ENCODE measurements at regions not wholly inside any gene's neighbourhood (a gene's known extent, or its start where the extent isn't known, plus 50 kb on each side); places are given as distances from the start of the nearest gene placed in this dataset.
"Not testable (repeated sequence)": the region's sequence is repeated elsewhere in the genome, so short reads cannot be mapped to it uniquely, and the experiment has no call there.

DNA sequence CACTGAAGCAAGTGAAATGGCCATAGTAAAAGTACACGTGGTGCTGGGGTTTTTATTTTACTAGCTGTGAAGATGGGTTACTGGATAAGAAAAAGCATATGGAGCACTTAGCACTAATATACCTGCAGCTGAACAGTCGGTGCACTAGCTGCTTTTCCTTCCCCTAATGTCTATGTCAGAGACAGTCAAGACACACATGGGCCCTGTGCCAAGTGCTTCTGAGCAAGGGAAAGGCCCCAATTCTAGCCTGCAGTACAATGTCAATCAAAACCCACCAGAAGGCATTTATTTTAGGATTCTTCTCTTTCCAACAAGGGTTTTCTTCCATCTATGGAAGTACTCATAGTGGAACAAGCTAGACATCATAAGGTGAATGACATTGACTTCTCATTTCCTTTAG, 716.7 kb downstream of the CCSER2 start:
- DNase-seq = no peak

DNA sequence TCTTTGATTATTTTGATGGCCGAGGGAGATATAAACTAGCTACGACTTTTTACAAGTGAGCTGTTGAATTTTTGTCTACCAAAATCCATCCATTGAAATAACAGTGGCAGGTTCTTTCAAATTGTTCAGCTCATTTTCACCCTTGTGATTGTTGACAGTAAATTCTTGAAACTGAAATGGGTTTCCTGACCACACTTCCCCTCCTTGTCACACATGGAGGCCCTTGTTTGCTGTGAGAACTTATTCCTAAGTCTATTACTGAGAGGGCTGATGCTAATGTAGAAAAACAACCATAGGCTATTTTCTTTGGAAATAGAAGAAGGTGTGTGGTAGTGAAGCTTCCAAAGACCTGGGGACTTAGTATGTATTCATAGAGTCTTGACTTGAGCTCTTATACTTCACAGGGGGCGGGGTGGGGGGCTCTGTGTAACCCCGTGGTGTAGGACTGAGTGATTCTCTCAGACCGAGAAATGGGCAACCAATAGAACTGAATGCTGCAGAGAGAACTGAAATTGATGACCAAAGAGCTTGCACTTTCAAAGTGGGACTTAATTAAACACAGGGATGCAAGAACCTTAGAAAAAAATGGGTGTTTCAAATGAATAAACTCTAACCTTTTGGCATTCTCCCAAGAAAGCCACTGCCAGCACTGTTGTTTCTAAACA, 718.9 kb downstream of the CCSER2 start:
- DNase-seq = no peak

DNA sequence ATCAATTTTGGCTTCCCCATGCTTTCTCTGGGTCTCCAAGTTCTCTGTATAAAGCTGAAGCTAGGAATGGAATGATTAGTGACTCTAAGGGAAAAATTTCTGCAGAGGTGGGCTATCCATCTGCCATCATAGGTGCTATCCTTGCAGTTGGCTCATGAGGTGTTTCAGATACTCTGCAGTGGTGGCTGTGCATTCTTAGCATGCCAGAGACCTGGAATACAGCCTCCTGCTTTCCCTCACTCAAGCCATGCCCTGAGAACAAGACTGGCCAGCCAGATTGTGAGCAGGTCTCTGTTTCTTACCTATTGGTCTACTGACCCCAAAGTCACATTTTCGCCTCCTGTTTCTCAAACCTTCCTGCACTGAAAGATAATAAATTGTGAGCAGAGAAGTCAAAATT, 719.6 kb downstream of the CCSER2 start:
- no peak for DNase-seq

DNA sequence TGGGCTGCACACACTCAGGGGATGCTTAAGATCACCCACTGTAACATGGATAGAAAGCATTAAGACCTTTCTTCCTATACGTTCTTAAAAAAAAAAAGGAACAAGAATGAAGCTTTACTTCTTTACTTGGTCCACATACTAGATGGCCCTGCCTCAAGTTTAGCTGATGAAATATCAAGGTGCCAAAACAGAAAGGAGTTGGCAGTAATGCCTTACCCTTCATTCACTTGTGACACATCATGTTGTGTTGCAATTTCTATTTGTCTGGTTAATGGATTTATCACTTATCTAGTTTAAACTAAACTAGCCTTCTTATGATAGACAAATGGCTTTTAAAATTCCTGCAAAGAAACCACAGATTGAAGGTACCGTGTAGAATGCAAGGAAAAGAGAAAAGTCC, 720.3 kb downstream of the CCSER2 start:
- DNase-seq = no peak

GRCh38 chr10:85060944-85061343, 732.6 kb downstream of the CCSER2 start:
- DNase-seq = no peak

GRCh38 chr10:85061401-85061800, 733.0 kb downstream of the CCSER2 start:
- no peak for DNase-seq

- DNase-seq = no peak
Observed at GRCh38 chr10:85067955-85068354, 739.6 kb downstream of the CCSER2 start.

DNA sequence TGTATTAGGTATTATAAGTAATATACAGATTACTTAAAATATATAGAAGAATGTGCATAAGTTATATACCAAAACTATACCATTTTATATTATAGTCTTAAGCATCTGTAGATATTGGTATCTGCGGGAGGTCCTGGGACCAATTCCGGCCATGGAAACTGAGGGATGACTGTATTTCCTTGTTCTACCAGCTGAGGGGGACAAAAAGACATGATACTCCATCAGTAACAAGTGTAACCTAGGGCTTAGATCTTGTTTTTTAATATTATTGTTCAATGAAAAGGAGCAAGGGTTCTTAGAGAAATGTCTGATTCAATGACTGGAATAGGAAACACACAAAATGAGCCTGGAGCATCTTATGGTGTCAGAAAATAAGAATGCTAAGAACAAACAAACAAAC, 752.5 kb downstream of the CCSER2 start:
- no peak for DNase-seq

DNA sequence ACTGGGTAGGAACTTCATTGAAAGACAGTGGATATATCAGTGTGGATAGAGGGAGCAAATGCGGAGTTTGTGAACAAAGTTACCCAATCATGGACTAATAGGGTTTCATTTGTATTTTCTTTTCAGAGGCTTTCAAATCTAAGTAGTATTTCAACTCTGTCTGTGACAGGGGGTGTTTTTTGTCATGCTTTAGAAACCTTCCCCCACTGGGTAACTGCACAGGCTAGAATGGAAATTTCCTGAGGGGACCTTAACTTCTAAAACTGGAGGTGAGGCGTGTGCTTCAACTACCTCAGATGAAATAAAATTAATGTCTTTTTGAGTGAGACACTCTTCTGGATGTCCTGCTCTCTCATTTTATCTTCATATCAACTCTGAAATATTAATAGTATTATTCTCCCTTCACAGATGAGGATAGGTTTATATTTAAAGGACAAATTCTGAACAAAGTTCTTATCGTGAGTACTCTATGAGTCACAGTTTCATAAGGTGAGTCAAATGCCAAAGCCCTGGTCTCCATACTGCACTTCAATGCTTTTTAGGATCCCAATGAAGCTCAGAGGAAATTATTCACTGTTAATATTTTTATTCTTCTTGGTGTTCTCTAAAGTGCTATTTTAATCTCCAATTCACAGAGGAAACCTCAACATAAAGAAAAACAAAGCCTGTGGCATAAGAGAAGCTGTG, 770.6 kb downstream of the CCSER2 start:
- DNase-seq = no peak

DNA sequence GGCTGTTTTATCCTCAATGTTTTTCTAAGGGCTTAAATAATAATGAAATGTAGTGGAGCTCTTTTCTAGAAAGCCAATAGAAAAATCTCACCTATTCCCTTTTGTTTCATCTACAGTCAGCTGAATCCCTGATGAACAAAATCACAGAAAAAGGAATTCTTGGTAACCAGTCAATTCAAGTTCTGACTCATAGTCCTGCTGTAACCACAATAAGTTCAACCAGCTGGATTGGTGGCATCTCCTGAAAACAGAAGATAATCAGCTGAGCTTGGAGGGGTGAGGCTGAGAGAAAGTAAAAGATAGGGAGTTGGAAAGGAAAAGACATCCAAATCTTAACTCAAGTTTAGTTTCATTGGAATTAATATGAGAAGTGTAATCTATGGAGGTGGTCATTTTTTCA, 772.1 kb downstream of the CCSER2 start:
- DNase-seq = no peak

DNA sequence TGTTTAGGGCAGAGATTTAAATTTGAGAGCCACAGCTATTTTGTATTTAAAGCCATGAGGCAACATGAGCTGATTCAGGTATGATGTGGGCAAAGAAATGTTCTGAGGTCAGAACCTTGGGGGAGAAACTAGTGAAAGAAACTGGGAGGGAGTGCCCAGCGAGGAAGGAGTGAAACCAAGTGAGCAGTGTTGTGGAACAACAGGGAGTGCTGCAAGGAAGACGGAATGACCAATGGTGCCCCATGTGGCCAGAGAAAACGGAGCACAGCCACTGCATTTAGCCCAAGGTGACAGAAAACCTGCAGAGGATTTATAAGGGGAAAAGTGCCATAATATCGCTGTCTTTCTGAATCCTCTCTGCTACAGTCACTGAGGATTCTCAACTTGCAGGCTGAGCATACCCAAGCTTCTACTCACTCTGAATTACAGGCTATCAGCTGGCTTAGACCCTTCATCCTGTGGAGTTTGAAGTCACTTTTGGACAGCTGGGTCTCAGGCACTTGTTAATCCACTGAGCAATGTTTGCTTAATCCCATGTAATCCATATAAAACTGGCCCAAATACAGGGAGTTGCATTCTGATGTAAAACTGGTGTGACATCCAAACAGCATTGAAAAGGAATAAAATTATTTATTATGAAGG, 777.3 kb downstream of the CCSER2 start:
- no peak for DNase-seq

GRCh38 chr10:85111271-85111670, 782.9 kb downstream of the CCSER2 start:
- DNase-seq = no peak

DNA sequence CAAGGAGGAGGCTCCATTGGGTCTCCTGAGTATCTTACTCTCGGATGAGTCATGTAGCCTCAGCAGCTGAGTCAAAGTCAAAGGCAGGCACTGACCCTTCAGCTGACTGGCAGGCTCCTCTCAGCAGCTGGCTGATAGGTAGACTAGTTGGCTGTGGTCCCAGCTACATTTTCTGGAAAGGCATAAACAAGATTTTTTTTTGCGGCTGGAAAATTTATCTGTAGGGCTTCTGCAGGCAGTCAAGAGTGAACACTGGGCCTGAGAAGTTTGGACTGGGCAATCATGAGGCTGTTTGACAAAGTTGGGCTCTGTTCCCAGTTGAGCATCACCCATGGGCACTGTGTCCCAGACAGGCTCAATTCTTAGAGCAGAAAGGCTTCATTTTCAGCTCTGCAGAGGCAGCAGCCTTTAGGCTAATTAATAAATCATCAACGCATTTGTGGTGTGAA, 796.2 kb downstream of the CCSER2 start:
- DNase-seq = no peak

GRCh38 chr10:85137253-85137652, 808.9 kb downstream of the CCSER2 start:
- DNase-seq = no peak

DNA sequence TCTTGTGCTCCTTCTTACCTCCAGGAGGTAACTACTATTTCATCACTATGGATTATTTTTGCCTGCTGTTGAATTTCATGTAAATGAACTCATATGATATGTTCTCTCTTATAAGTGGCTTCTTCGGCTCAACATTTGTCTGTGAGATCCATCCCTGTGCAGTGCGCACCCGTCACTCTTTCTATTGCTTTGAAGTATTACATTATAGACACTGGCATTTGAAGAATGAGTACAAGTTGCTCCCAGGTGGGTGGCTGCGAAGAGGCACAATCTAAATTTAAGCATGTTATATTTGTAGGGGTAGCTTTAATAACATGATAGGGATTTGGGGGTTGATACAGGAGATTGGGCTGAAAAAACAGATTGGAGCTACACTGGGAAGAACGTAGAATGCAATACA, 809.7 kb downstream of the CCSER2 start:
- DNase-seq = no peak

DNA sequence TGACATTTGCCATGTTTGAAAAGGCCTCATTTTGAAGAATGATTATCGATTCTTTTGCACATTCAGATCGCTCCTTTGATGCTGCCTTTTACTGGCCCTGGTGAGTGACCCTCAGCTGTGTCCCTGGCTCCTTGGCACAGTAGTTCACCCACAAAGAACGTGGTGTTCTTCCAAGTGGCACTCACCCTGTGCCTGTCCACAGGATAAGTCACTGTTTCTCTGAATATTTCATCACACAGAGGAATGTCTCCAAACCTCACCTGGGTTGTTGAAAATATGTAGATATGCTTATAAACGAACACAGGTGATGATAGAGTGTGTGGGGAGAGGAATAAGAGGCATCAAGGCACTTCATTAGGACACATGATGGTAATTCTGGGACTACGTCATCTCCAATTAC, 810.7 kb downstream of the CCSER2 start:
- DNase-seq = no peak

DNA sequence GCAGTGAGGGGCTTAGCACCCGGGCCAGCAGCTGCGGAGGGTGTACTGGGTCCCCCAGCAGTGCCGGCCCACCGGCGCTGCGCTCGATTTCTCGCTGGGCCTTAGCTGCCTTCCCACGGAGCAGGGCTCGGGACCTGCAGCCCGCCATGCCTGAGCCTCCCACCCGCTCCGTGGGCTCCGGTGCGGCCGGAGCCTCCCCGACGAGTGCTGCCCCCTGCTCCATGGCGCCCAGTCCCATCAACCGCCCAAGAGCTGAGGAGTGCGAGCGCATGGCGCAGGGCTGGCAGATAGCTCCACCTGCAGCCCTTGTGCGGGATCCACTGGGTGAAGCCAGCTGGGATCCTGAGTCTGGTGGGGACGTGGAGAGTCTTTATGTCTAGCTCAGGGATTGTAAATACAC, 813.1 kb downstream of the CCSER2 start:
- not testable (repeated sequence) for DNase-seq

DNA sequence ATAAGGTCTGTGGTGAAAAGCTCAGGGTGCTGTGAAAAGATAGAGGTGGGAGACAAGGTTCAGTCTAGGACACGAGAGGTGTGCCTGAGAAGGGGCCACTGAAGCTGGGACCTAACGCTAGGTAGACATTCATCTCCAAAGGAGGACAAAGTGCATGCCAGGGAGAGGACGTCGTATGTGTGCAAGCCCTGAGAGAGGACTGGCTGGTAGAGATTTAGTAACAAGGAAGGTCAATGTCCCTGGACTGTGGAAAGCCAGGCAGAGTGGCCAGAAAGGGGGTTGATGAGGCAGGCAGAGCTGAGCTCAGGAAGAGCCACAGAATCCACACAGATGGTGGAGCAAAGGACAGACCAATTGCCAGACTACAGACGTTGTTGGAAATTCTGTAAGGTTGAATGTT, 817.6 kb downstream of the CCSER2 start:
- DNase-seq = no peak

DNA sequence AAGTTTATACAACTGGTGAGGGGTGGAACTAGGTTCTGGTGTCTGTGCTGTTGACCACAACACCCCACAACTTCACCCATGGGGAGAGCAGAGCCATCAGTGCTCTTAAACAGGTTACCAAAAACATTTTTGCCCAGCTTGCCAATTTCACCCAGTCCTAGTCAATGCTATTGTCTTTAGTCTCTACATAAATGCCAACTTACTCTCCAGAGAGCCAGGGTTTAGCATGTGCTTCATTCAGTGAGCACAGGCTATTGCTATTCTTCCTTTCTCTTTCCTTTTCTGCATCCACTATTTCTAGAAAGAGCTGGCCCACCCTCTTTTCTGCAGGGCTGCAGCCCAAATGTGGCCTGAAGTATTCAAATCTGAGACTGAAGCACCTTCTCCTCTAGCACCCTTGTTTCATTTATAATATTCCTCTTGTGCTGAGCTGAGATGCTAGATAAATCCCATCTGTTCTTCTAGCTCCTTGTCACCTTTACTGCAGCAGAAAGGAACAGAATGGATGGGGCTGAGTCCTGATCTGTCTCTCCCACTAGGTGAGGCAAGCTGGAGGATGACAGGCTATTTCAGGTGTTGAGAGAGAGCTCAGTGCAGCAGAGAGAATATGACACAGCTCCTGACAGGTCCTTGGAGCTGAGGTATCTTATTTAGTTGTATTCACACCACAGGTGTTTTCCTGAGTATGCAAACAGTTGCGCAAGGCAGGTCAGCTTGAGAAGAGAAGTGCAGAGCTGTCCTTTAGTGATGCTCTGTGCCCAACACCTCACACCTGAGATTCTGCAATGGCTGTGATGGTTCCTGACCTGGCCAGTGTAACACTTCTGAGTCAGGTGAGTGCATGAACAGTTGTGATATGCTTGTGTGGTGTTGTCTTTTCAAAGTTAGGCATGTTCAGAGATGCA, 819.2 kb downstream of the CCSER2 start:
- no peak for DNase-seq

- no peak for DNase-seq
Observed at GRCh38 chr10:85148693-85149640, 820.6 kb downstream of the CCSER2 start.

DNA sequence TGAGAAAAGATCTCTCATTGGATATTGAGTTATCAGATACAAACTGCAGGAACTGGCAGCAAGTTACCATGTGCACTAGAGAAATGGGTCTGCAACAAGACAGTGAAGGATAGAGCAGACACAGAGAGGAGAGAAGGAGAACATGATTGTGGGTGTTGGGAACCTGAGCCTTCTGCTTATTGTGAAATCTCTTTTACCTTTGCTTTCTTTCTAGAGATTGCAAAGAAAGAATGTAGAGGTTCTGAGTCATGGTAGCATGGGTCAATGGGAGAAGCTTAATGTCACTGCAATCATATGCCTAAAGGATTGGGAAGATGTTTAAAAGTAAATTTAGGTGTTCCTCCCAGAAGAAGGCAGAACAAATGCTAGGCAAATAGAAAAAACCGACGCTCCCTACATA, 821.4 kb downstream of the CCSER2 start:
- no peak for DNase-seq

DNA sequence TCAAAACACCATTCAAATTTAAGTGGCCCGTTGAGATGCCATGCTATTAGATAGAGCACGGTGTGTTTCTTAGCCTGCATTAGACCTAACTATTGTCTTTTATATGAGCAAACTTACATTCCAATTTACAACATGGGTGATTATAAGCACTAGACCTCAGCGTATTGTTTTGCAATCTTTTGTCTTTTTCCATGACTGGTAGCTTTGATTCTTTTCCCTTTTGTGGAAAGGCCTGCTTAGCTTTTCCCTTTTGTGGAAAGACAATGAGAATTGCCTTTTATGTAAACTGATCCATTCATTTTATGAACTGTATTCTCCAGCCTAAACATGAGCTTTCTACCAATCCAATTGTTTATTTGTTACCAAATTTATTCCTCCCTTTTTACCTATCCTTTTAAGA, 823.1 kb downstream of the CCSER2 start:
- no peak for DNase-seq
